ENCODE measurements at regions not wholly inside any gene's neighbourhood (a gene's known extent, or its start where the extent isn't known, plus 50 kb on each side); places are given as distances from the start of the nearest gene placed in this dataset.

GRCh38 chr15:70357453-70357852, 259.7 kb upstream of the TLE3 start:
- TF ChIP-seq CTCF (IDR thresholded peaks at IDR 0.05 in 2 of 3, conservative IDR thresholded peaks at IDR 0.05 in 1 of 3; ENCODE audit: borderline replicate concordance in 1 of 3, insufficient read depth in 1 of 3, low read depth in 2 of 3, low read length in 2 of 3) = no peak
- no peak for TF ChIP-seq EZH2 (IDR thresholded peaks at IDR 0.05)
- no peak for TF ChIP-seq REST (IDR thresholded peaks at IDR 0.05; ENCODE audit: low read depth)
- TF ChIP-seq EZH2phosphoT487 (IDR thresholded peaks at IDR 0.05; ENCODE audit: borderline replicate concordance) = no peak
